ENCODE measurements at regions not wholly inside any gene's neighbourhood (a gene's known extent, or its start where the extent isn't known, plus 50 kb on each side); places are given as distances from the start of the nearest gene placed in this dataset.

GRCh38 chr7:20466543-20467021 is 135.9 kb downstream of the ITGB8 start:
- H3K56ac ChIP-seq (ENCODE audit: insufficient read length, low read depth, low read length), result no peak overlapping the region
- Mint-ChIP-seq H3K27me3 (ENCODE audit: low read depth) (no peaks in the 10 kb centered on the region), H3K27ac (no peak overlapping the region), H3K4me1 (no peaks in the 10 kb centered on the region), H3K36me3 (ENCODE audit: insufficient read depth in 1 of 3, low read depth in 3 of 3) (no peaks in the 10 kb centered on the region), H3K9me3 (no peaks in the 10 kb centered on the region), H3K4me3 (no peak overlapping the region)
- H2BK20ac ChIP-seq (ENCODE audit: low read depth, low read length, poor library complexity, severe bottlenecking), result no peak overlapping the region
- H2AK5ac ChIP-seq (ENCODE audit: insufficient read length, low read length), result no peak overlapping the region
- no peaks in the 10 kb centered on the region for H3K27me3 ChIP-seq (ENCODE audit: insufficient read depth, low read length)
- H4K20me1 ChIP-seq (ENCODE audit: control insufficient read depth, insufficient read depth, insufficient read length), result no peaks in the 10 kb centered on the region
- H3K4me1 ChIP-seq (ENCODE audit: insufficient read depth, low read length), result no peaks in the 10 kb centered on the region
- no peak overlapping the region for H3K18ac ChIP-seq (ENCODE audit: insufficient read length, low read depth, low read length)
- no peak overlapping the region for H3K14ac ChIP-seq (ENCODE audit: insufficient read depth, low read length)
- H3K9ac ChIP-seq (ENCODE audit: extremely low read depth, insufficient read length, low read length), result no peak overlapping the region
- no peak overlapping the region for H2BK15ac ChIP-seq (ENCODE audit: low read depth, low read length)
- H2BK5ac ChIP-seq (ENCODE audit: insufficient read length, low read length), result no peak overlapping the region
- H2BK12ac ChIP-seq (ENCODE audit: insufficient read length, low read depth, low read length), result no peak overlapping the region
- no CpG with 5 or more reads among the region's 1 CpG for WGBS (ENCODE audit: extremely low coverage, insufficient read length, low lambda C conversion rate)
- H3K79me1 ChIP-seq (ENCODE audit: insufficient read depth, low read depth, low read length, poor library complexity, severe bottlenecking), result no peaks in the 10 kb centered on the region
- no peak overlapping the region for H3K23ac ChIP-seq (ENCODE audit: insufficient read length, low read depth, low read length)
- no peak overlapping the region for H2AFZ ChIP-seq (ENCODE audit: low read length)
- no peaks in the 10 kb centered on the region for H3K23me2 ChIP-seq (ENCODE audit: insufficient read length, low read depth, low read length, poor library complexity, severe bottlenecking)
- DNase-seq, result no peak
- H2BK120ac ChIP-seq (ENCODE audit: low read depth, low read length, poor library complexity, severe bottlenecking), result no peak overlapping the region
- H4K91ac ChIP-seq (ENCODE audit: insufficient read length, low read depth, low read length), result no peak overlapping the region
- H3K4ac ChIP-seq (ENCODE audit: low read depth, low read length), result no peak overlapping the region
- no peak overlapping the region for H3T11ph ChIP-seq (ENCODE audit: low read length)
- H4K5ac ChIP-seq (ENCODE audit: insufficient read length, low read depth, low read length), result no peak overlapping the region
- H3K9me3 ChIP-seq (ENCODE audit: control insufficient read depth, low read depth, low read length), result no peaks in the 10 kb centered on the region
- H4K8ac ChIP-seq (replicated peaks; ENCODE audit: insufficient read length, low read depth, low read length), result no peak overlapping the region
- no peak overlapping the region for H3K27ac ChIP-seq (ENCODE audit: insufficient read length, low read depth, low read length)
- H3K79me2 ChIP-seq (ENCODE audit: insufficient read depth, low read length), result no peaks in the 10 kb centered on the region
- no peak for TF ChIP-seq CTCF (conservative IDR thresholded peaks at IDR 0.05)
- no peak overlapping the region for H3K4me2 ChIP-seq (ENCODE audit: insufficient read depth, insufficient read length, low read length)
